Lower leg skin (tissue), 3 donors: ENCODE measurements at regions not wholly inside any gene's neighbourhood (a gene's known extent, or its start where the extent isn't known, plus 50 kb on each side); places are given as distances from the start of the nearest gene placed in this dataset.

Experiments used
- POLR2A ChIP-seq, 2 donors: fragments of 450-650 bp; IDR thresholded peaks; one replicate each; pipeline ENCODE4 v1.6.1; 2016 to 2017; ENCODE audit warnings: antibody characterized with exemption in 2 of 2, mild to moderate bottlenecking in 1 of 2, moderate library complexity in 1 of 2
- TF ChIP-seq, protein P1 (sequence below), 3 donors: fragments of 450-650 bp; IDR thresholded peaks; one replicate each; pipeline ENCODE4 v1.5.1; 2016; ENCODE audit warnings: antibody characterized with exemption in 3 of 3, mild to moderate bottlenecking in 3 of 3, moderate library complexity in 2 of 3

DNA sequence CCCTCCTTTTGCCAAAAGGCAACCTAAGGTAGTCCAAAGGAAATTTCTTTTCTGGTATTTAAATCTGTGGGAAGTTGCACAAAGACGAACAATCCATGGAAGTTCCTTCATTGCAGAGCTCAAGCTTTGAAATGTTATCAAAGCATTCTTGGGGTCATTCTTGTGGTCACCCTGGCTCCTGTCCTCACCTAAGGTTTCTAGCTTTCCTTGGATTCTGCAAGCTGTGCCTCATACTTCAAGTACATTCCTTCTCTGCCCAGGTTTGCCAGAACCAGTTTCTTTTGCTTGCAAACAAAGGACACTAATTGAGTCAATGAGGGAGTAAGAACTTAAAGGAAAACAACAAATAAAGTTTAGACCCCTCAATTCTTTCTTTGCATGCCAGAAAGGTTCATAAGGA lies 329.8 kb upstream of the PDZRN3 start:
- TF ChIP-seq POLR2A (IDR thresholded peaks at IDR 0.05) = no peak
- TF ChIP-seq, protein P1, sequence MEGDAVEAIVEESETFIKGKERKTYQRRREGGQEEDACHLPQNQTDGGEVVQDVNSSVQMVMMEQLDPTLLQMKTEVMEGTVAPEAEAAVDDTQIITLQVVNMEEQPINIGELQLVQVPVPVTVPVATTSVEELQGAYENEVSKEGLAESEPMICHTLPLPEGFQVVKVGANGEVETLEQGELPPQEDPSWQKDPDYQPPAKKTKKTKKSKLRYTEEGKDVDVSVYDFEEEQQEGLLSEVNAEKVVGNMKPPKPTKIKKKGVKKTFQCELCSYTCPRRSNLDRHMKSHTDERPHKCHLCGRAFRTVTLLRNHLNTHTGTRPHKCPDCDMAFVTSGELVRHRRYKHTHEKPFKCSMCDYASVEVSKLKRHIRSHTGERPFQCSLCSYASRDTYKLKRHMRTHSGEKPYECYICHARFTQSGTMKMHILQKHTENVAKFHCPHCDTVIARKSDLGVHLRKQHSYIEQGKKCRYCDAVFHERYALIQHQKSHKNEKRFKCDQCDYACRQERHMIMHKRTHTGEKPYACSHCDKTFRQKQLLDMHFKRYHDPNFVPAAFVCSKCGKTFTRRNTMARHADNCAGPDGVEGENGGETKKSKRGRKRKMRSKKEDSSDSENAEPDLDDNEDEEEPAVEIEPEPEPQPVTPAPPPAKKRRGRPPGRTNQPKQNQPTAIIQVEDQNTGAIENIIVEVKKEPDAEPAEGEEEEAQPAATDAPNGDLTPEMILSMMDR (IDR thresholded peaks at IDR 0.05) = no peak
